CD14-positive monocyte (primary cell): ENCODE measurements at regions not wholly inside any gene's neighbourhood (a gene's known extent, or its start where the extent isn't known, plus 50 kb on each side); places are given as distances from the start of the nearest gene placed in this dataset.

Experiments
- DNase-seq, 3 donors: peaks; one replicate each; pipeline ENCODE4 v3.0.0-alpha.2; 2011 to 2022
- H2AFZ ChIP-seq: 2 replicates; pipeline ENCODE4 v1.6.0; 2012; ENCODE audit warnings: mild to moderate bottlenecking, low read depth, low read length, inconsistent platforms; ENCODE audit not compliant: insufficient read depth, poor library complexity, severe bottlenecking
- H3K27ac ChIP-seq, 2 donors: 1 replicate in 1 of 2; 2 replicates in 1 of 2; pipeline ENCODE4 v1.5.1; 2012 to 2013; ENCODE audit warnings: low read length in 2 of 2, control low read depth in 1 of 2, inconsistent platforms in 1 of 2, low read depth in 1 of 2, mild to moderate bottlenecking in 1 of 2
- H3K27me3 ChIP-seq, 2 donors: one replicate each; pipeline versions ENCODE4 v1.6.0 to v1.6.1; 2011 to 2013; ENCODE audit warnings: low read length in 2 of 2; ENCODE audit not compliant: control insufficient read depth in 2 of 2, insufficient read depth in 2 of 2
- H3K36me3 ChIP-seq, 2 donors: replicated peaks in 1 of 2; 1 replicate in 1 of 2; 2 replicates in 1 of 2; pipeline versions ENCODE4 v1.5.1 to v1.6.1; 2012 to 2013; ENCODE audit warnings: low read length in 2 of 2, control low read depth in 1 of 2, inconsistent platforms in 1 of 2, mild to moderate bottlenecking in 1 of 2; ENCODE audit not compliant: insufficient read depth in 2 of 2, control insufficient read depth in 1 of 2
- H3K4me1 ChIP-seq, 2 donors: 1 replicate in 1 of 2; 2 replicates in 1 of 2; pipeline versions ENCODE4 v1.5.1 to v1.6.1; 2012 to 2013; ENCODE audit warnings: low read length in 2 of 2, control low read depth in 1 of 2, inconsistent platforms in 1 of 2, mild to moderate bottlenecking in 1 of 2, moderate library complexity in 1 of 2; ENCODE audit not compliant: insufficient read depth in 2 of 2, control insufficient read depth in 1 of 2
- H3K4me2 ChIP-seq: replicated peaks from 2 replicates; pipeline ENCODE3; 2012; ENCODE audit warnings: low read length, moderate library complexity, mild to moderate bottlenecking; ENCODE audit not compliant: poor library complexity, severe bottlenecking; ENCODE audit errors: extremely low read depth
- H3K4me3 ChIP-seq, 3 experiments: fragments of 200-600 bp in 1 of 3; sonication (generic) in 1 of 3; replicated peaks in 1 of 3; 1 replicate in 2 of 3; 2 replicates in 1 of 3; pipeline ENCODE4 v1.5.1; 2011 to 2013; ENCODE audit warnings: low read length in 3 of 3, mild to moderate bottlenecking in 3 of 3, control low read depth in 2 of 3, low read depth in 2 of 3, inconsistent platforms in 1 of 3, moderate library complexity in 1 of 3
- H3K79me2 ChIP-seq: 2 replicates; pipeline ENCODE4 v1.6.0; 2012; ENCODE audit warnings: mild to moderate bottlenecking, control low read depth, inconsistent platforms, low read length, moderate library complexity; ENCODE audit not compliant: insufficient read depth
- H3K9ac ChIP-seq: 2 replicates; pipeline ENCODE4 v1.6.0; 2017; ENCODE audit warnings: low read length, mild to moderate bottlenecking; ENCODE audit not compliant: insufficient read depth, poor library complexity, severe bottlenecking
- H3K9me3 ChIP-seq, 2 donors: replicated peaks in 1 of 2; 1 replicate in 1 of 2; 2 replicates in 1 of 2; pipeline versions ENCODE4 v1.5.1 to v1.6.1; 2012 to 2013; ENCODE audit warnings: low read length in 2 of 2, control low read depth in 1 of 2; ENCODE audit not compliant: control insufficient read depth in 1 of 2, insufficient read depth in 1 of 2
- H4K20me1 ChIP-seq: 2 replicates; pipeline ENCODE4 v1.6.0; 2012; ENCODE audit warnings: mild to moderate bottlenecking, low read length, control low read depth, moderate library complexity; ENCODE audit not compliant: insufficient read depth
- H3K27ac Mint-ChIP-seq, 7 donors: one replicate each; pipeline ENCODE4 v1.8.0; 2020; ENCODE audit warnings: mild to moderate bottlenecking in 7 of 7, mixed read lengths in 7 of 7, moderate library complexity in 6 of 7, inconsistent platforms in 2 of 7
- H3K27me3 Mint-ChIP-seq, 3 donors: one replicate each; pipeline ENCODE4 v1.8.0; 2021 to 2022; ENCODE audit warnings: low read depth in 3 of 3, mild to moderate bottlenecking in 3 of 3, mixed read lengths in 3 of 3, moderate library complexity in 3 of 3, inconsistent platforms in 1 of 3
- H3K36me3 Mint-ChIP-seq, 2 donors: one replicate each; pipeline ENCODE4 v1.8.0; 2020; ENCODE audit warnings: mixed read lengths in 2 of 2, inconsistent platforms in 1 of 2, mild to moderate bottlenecking in 1 of 2
- H3K4me1 Mint-ChIP-seq: one replicate; pipeline ENCODE4 v1.8.0; 2020; ENCODE audit warnings: mild to moderate bottlenecking, mixed read lengths
- H3K4me3 Mint-ChIP-seq, 2 donors: one replicate each; pipeline ENCODE4 v1.8.0; 2020; ENCODE audit warnings: mild to moderate bottlenecking in 2 of 2, mixed read lengths in 2 of 2, moderate library complexity in 1 of 2
- H3K9me3 Mint-ChIP-seq, 7 donors: one replicate each; pipeline ENCODE4 v1.8.0; 2020 to 2022; ENCODE audit warnings: mixed read lengths in 7 of 7, mild to moderate bottlenecking in 6 of 7, moderate library complexity in 6 of 7, inconsistent platforms in 2 of 7
- WGBS: methylation state at CpG from one replicate; pipeline ENCODE4 v1.1.5; 2013; ENCODE audit warnings: missing lambda C conversion rate; ENCODE audit not compliant: insufficient coverage; 5-methylcytosine and 5-hydroxymethylcytosine counted together
- intact Hi-C, 2 donors: fragments of 100-400 bp; cut with micrococcal nuclease; formaldehyde crosslinking; loops; one replicate each; pipeline versions ENCODE4 v1.15.0 to v1.15.1; 2023
- TF ChIP-seq, protein P1 (sequence below): fragments of 200-600 bp; IDR thresholded peaks from one replicate; pipeline ENCODE4 v1.8.0; 2022; ENCODE audit warnings: antibody characterized with exemption, mild to moderate bottlenecking

DNA sequence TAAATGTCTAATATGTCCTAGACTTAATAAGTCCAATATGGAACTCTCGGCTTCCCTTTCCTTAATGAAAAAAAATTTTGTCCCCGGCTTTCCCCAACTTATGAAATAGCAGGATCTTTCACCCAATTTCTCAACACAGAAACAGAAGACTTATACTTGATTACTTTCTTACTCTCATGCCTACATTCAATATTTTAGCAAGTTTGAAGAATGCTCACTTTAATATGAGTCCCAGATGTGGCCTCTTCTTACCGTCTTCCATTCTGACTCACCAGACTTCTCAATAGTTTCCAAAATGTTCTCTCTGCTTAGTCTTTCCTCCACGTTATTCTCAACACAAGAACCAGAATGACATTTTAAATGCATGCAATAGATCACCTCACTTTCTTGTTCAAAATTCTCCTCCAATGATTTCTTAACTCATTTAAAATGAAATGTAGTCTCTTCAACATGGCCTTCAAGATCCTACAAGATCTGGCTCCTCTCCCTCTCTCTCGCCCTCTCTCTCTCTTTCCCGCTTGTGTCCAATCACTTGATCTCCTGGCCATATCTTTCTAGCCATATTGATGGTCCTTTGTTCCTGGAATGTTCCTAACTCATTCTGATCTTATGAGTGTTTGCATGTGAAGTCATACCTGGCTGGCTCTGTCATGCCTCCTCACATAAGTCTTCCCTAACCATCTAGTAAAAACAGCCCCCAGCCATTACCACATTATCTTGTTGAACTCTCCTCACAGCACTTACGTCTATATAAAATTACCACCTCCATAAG is 119.7 kb upstream of the FAM3C start:
- peaks cover 4 to 8% of the 10 kb centered on the region in 2 donors for H3K9me3 ChIP-seq
- no peak overlapping the region for H3K27ac Mint-ChIP-seq
- intact Hi-C loops, result no loop called here
- peaks cover 2 to 10% (median 5%) of the 10 kb centered on the region in 7 donors for H3K9me3 Mint-ChIP-seq
- DNase-seq, result no peak
- H3K36me3 Mint-ChIP-seq, result no peaks in the 10 kb centered on the region
- TF ChIP-seq, protein P1, sequence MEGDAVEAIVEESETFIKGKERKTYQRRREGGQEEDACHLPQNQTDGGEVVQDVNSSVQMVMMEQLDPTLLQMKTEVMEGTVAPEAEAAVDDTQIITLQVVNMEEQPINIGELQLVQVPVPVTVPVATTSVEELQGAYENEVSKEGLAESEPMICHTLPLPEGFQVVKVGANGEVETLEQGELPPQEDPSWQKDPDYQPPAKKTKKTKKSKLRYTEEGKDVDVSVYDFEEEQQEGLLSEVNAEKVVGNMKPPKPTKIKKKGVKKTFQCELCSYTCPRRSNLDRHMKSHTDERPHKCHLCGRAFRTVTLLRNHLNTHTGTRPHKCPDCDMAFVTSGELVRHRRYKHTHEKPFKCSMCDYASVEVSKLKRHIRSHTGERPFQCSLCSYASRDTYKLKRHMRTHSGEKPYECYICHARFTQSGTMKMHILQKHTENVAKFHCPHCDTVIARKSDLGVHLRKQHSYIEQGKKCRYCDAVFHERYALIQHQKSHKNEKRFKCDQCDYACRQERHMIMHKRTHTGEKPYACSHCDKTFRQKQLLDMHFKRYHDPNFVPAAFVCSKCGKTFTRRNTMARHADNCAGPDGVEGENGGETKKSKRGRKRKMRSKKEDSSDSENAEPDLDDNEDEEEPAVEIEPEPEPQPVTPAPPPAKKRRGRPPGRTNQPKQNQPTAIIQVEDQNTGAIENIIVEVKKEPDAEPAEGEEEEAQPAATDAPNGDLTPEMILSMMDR, result no peak
- H3K27me3 ChIP-seq, result no peaks in the 10 kb centered on the region
- H3K36me3 ChIP-seq, result no peaks in the 10 kb centered on the region
- no peak overlapping the region for H3K4me3 ChIP-seq
- 79% methylated on average over 2 of the region's 7 CpGs for WGBS
- H3K4me2 ChIP-seq, result no peak overlapping the region
- H3K4me1 Mint-ChIP-seq, result no peaks in the 10 kb centered on the region
- no peaks in the 10 kb centered on the region for H3K79me2 ChIP-seq
- no peak overlapping the region for H3K9ac ChIP-seq
- H3K4me1 ChIP-seq, result no peaks in the 10 kb centered on the region
- no peak overlapping the region for H2AFZ ChIP-seq
- peaks cover 0 to 2% (median 0%) of the 10 kb centered on the region in 3 donors for H3K27me3 Mint-ChIP-seq
- H4K20me1 ChIP-seq, result no peaks in the 10 kb centered on the region
- H3K27ac ChIP-seq, result no peak overlapping the region
- no peak overlapping the region for H3K4me3 Mint-ChIP-seq

DNA sequence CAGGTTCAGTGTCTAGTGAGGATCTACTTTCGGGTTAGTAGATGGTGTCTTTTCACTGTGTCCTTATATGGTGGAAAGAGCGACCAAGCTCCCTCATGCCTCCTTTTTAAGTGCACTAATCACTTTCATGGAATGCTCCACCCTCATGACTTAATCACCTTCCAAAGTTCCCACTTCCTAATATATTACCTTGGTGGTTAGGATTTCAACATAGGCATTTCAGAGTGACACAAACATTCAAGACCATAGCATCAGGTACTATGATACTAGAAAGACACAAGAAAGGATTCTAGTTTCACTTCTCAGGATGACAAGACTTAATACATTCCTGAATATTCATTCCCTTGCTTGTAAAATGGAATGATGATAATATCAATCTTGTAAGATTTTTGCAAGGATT is 119.1 kb upstream of the FAM3C start:
- H3K79me2 ChIP-seq, result no peaks in the 10 kb centered on the region
- no peak overlapping the region for H3K27ac Mint-ChIP-seq
- peaks cover 0 to 2% (median 0%) of the 10 kb centered on the region in 3 donors for H3K27me3 Mint-ChIP-seq
- peaks cover 10 to 14% of the 10 kb centered on the region in 2 donors for H3K9me3 ChIP-seq
- no CpG with 5 or more reads among the region's 2 CpGs for WGBS
- H3K36me3 ChIP-seq, result no peaks in the 10 kb centered on the region
- H3K9me3 Mint-ChIP-seq, result peaks cover 8 to 16% (median 9%) of the 10 kb centered on the region in 7 donors
- no peaks in the 10 kb centered on the region for H3K4me1 ChIP-seq
- no peaks in the 10 kb centered on the region for H4K20me1 ChIP-seq
- H3K4me3 Mint-ChIP-seq, result no peak overlapping the region
- no peak overlapping the region for H3K4me3 ChIP-seq
- H3K9ac ChIP-seq, result no peak overlapping the region
- no peaks in the 10 kb centered on the region for H3K27me3 ChIP-seq
- H3K36me3 Mint-ChIP-seq, result no peaks in the 10 kb centered on the region
- TF ChIP-seq, protein P1, result no peak
- no peak overlapping the region for H3K4me2 ChIP-seq
- no peak overlapping the region for H3K27ac ChIP-seq
- DNase-seq, result no peak
- H3K4me1 Mint-ChIP-seq, result no peaks in the 10 kb centered on the region
- intact Hi-C loops, result no loop called here
- no peak overlapping the region for H2AFZ ChIP-seq
